Activated naive CD4-positive, alpha-beta T cell treated with anti-CD3 and anti-CD28 coated beads for 36 hours (primary cell): ENCODE measurements at regions not wholly inside any gene's neighbourhood (a gene's known extent, or its start where the extent isn't known, plus 50 kb on each side); places are given as distances from the start of the nearest gene placed in this dataset.

Experiments
- CTCF ChIA-PET: fragments of 350-600 bp; sonication (Branson Sonifier 250); formaldehyde crosslinking; loops from one replicate; lab custom pipeline; 2021; ENCODE audit warnings: antibody characterized with exemption; lab: Charles Lee
- DNase-seq: peaks from one replicate; pipeline ENCODE4 v3.0.0-alpha.2; 2020
- H3K27ac Mint-ChIP-seq: one replicate; pipeline ENCODE4 v1.8.0; 2021; ENCODE audit warnings: mild to moderate bottlenecking, mixed read lengths
- H3K27me3 Mint-ChIP-seq: one replicate; pipeline ENCODE4 v1.8.0; 2021; ENCODE audit warnings: low read depth, mixed read lengths
- H3K36me3 Mint-ChIP-seq: one replicate; pipeline ENCODE4 v1.8.0; 2021; ENCODE audit warnings: low read depth, mixed read lengths
- H3K4me1 Mint-ChIP-seq: one replicate; pipeline ENCODE4 v1.8.0; 2021; ENCODE audit warnings: low read depth, mixed read lengths
- H3K4me3 Mint-ChIP-seq: one replicate; pipeline ENCODE4 v1.8.0; 2021; ENCODE audit warnings: mild to moderate bottlenecking, moderate library complexity, mixed read lengths
- H3K9me3 Mint-ChIP-seq: one replicate; pipeline ENCODE4 v1.8.0; 2021; ENCODE audit warnings: mixed read lengths
- intact Hi-C: fragments of 100-400 bp; cut with micrococcal nuclease; formaldehyde crosslinking; loops from one replicate; pipeline ENCODE4 v1.15.1; 2023

DNA sequence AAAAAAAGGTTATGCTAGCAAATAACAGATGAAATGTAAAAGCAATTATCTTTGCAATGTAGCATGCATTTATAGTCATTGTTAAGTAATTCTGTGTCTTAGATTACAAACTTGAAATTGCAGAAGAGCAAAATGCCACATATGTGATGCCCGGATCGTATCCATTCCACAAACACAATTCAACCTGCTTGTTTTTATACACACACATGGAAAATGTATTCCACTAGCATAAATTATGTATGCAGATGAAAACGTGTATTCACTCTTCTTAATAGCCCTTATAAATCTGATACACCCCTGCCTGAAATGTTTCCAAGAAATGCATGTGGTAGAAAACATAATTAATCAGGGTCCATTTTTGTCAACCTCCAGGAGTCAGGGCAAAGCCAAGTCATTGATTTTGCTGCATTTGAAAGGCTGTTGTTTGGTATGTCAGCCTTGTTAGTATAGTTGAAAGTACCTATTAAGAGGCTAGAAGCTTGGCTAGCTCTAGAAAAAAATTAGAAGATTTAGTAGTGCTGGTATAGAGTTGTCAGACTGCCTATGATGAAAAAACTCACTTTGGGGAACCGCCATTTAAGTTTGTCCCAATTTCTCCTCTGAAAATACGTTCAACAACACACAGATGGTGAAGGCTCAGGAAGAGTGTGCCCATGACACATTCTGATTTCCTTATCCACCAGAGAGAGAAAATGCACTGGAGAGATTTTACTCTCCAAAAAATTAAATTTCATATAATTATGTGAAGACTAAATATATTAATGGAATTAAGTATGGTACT, 69.2 kb upstream of the TMC3 start:
- Mint-ChIP-seq H3K4me1 (no peaks in the 10 kb centered on the region), H3K27me3 (peaks cover 13% of the 10 kb centered on the region), H3K27ac (no peak overlapping the region), H3K9me3 (peaks cover 8% of the 10 kb centered on the region), H3K4me3 (no peak overlapping the region), H3K36me3 (no peaks in the 10 kb centered on the region)
- CTCF ChIA-PET = no interaction called here
- DNase-seq = no peak
- intact Hi-C loops = no loop called here

DNA sequence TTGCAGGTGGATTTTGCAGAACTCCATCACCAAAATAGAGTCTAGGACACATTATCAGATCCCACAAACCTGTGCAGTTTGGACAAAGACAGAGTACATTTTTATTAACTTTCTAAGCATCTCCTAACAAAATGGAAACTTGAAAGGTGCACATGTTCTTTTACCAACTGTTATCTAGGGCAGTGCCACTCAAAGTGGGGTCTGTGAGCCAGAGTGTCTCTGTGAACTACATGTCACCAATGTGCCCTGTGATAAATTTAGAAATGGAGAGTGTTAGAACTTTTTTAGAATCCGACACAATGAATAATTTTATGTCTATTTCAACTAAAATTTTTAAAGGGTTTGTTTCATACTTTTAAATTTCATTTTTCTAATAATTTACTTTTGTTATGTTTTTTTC, 68.4 kb upstream of the TMC3 start:
- H3K4me3 Mint-ChIP-seq = no peak overlapping the region
- H3K27ac Mint-ChIP-seq = no peak overlapping the region
- DNase-seq = no peak
- H3K9me3 Mint-ChIP-seq = peaks cover 8% of the 10 kb centered on the region
- no peaks in the 10 kb centered on the region for H3K36me3 Mint-ChIP-seq
- CTCF ChIA-PET = no interaction called here
- no peaks in the 10 kb centered on the region for H3K4me1 Mint-ChIP-seq
- peaks cover 13% of the 10 kb centered on the region for H3K27me3 Mint-ChIP-seq
- intact Hi-C loops = no loop called here

DNA sequence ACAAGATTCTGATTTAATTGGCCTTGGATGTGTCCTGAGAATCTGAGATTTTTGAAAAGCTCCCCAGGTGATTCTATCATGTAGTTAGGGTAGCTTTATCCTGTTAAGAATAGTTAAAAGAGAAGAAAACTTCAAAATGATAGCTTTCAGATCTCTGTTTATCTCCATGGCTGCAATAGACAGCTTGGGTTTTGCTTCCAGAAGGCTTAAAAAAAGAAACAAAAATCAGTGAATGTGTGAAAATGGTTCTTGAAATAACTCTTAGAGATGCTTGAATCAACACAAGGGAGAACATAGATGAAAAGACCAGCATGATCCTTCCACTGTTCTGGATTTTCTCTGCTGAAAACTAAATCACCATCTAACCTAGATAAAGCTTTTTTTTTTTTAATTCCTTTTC, 60.8 kb upstream of the TMC3 start:
- CTCF ChIA-PET = no interaction called here

DNA sequence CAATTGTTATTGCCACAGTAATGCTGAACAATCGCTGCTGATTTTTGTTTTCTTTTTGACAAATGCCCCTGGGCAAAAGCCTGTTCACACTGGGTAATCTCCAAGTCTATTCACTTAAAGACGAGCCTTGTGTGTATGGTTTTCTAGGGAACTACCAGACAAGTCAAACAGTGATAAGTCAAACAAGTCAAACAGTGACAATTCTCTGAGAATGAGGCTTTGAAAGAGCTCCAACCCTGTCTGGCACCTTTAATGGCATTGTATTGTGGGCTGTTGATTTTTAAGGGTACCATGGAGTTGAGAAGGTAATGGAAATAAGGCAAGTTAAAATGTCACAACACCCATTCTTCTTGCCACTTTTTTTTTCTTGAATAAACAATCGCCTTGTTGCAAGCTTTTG, 59.4 kb upstream of the TMC3 start:
- H3K27ac Mint-ChIP-seq = no peak overlapping the region
- intact Hi-C loops = no loop called here
- H3K4me1 Mint-ChIP-seq = no peaks in the 10 kb centered on the region
- DNase-seq = no peak
- H3K36me3 Mint-ChIP-seq = peaks cover 2% of the 10 kb centered on the region
- CTCF ChIA-PET = no interaction called here
- no peaks in the 10 kb centered on the region for H3K9me3 Mint-ChIP-seq
- peaks cover 12% of the 10 kb centered on the region for H3K27me3 Mint-ChIP-seq
- H3K4me3 Mint-ChIP-seq = no peak overlapping the region

More for the DNA sequence above, 60.8 kb upstream of the TMC3 start:
- Mint-ChIP-seq H3K27me3 (peaks cover 12% of the 10 kb centered on the region), H3K36me3 (peaks cover 2% of the 10 kb centered on the region), H3K27ac (no peak overlapping the region), H3K4me1 (no peaks in the 10 kb centered on the region), H3K9me3 (no peaks in the 10 kb centered on the region), H3K4me3 (no peak overlapping the region)
- intact Hi-C loops = no loop called here
- no peak for DNase-seq

DNA sequence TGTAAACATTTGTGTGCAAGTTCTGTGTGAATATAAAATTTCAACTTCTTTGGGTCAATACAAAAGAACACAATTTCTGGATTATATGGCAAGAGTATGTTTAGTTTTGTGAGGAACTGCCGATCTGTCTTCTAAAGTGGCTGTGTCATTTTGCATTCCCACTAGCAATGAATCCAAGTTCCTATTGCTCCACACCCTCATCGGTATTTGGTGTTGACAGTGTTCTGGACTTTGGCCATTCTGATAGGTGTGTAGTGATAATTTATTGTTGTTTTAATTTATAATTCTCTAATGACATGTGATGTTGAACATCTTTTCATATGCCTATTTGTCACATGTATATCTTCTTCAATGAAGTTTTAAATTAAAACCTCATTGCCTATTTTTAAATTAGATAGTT, 58.2 kb upstream of the TMC3 start:
- H3K4me3 Mint-ChIP-seq = no peak overlapping the region
- CTCF ChIA-PET = no interaction called here
- H3K27me3 Mint-ChIP-seq = peaks cover 11% of the 10 kb centered on the region
- H3K9me3 Mint-ChIP-seq = no peaks in the 10 kb centered on the region
- DNase-seq = no peak
- intact Hi-C loops = no loop called here
- H3K4me1 Mint-ChIP-seq = no peaks in the 10 kb centered on the region
- H3K27ac Mint-ChIP-seq = no peak overlapping the region
- peaks cover 2% of the 10 kb centered on the region for H3K36me3 Mint-ChIP-seq

DNA sequence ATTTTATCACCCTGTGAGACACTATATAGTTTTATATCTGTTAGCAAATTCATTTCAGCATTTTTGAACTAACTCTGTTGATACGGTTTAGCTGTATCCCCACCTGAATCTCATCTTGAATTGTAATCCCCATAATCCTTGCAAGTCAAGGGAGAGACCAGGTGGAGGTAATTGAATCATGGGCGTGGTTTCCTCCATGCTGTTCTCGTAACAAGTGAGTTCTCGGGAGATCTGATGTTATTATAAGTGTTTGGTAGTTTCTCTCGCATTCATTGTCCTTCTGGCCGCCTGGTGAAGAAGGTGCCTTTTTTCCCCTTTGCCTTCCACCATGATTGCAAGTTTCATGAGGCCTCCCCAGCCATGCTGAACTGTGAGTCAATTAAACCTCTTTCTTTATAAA, 53.2 kb upstream of the TMC3 start:
- Mint-ChIP-seq H3K27ac (no peak overlapping the region), H3K36me3 (peaks cover 2% of the 10 kb centered on the region), H3K9me3 (no peaks in the 10 kb centered on the region), H3K4me3 (no peak overlapping the region), H3K27me3 (no peaks in the 10 kb centered on the region), H3K4me1 (no peaks in the 10 kb centered on the region)
- CTCF ChIA-PET = no interaction called here
- no peak for DNase-seq
- intact Hi-C loops = no loop called here

DNA sequence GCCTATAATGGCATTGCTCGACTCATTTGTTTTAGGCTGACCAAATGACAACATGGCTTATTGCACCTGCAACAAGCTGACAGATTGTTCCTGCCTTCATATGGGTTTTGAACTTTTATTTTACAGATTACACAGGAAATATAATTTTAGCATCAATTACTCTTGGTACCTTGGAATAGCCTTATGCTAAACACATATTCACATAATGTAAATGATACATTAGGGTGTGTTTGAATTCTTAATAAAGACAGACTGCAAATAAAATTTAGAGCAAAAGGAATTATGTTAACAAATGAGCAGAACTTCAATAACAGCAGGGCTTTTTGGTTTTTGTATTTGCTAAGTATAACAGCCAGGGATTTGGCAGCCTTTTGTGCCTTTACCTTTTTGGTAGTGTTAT, 51.9 kb upstream of the TMC3 start:
- CTCF ChIA-PET = interaction anchor here (0.6 kb wide), 1 partner anchor 184 kb away, joined by 4 read pairs; no protein-coding TSS in a partner anchor
- Mint-ChIP-seq H3K4me3 (no peak overlapping the region), H3K27ac (no peak overlapping the region), H3K36me3 (no peaks in the 10 kb centered on the region), H3K4me1 (no peaks in the 10 kb centered on the region), H3K9me3 (no peaks in the 10 kb centered on the region), H3K27me3 (no peaks in the 10 kb centered on the region)
- intact Hi-C loops = no loop called here
- no peak for DNase-seq
